SK-N-SH treated with all-trans-retinoic acid at 6 μM for 48 hours (cell line): ENCODE measurements at regions not wholly inside any gene's neighbourhood (a gene's known extent, or its start where the extent isn't known, plus 50 kb on each side); places are given as distances from the start of the nearest gene placed in this dataset.

ENCODE experiments used
- ATAC-seq: fragments of 200-7000 bp; cut with Tn5 transposase; 3 replicates; pipeline ENCODE4 v1.9.1; 2020; ENCODE audit warnings: mild to moderate bottlenecking, moderate library complexity
- ARNTL ChIP-seq: fragments of 450-650 bp; formaldehyde crosslinking; IDR thresholded peaks from 2 replicates; pipeline ENCODE4 v1.5.0; 2020; ENCODE audit warnings: low read depth, mild to moderate bottlenecking, moderate library complexity, borderline replicate concordance
- CSDC2 ChIP-seq: fragments of 250-450 bp; sonication (Bioruptor Pico); IDR thresholded peaks from 2 replicates; pipeline ENCODE4 v1.5.0; 2020; ENCODE audit warnings: mild to moderate bottlenecking, moderate library complexity
- CSRNP3 ChIP-seq: fragments of 250-450 bp; sonication (Bioruptor Pico); IDR thresholded peaks from 2 replicates; pipeline ENCODE4 v1.5.1; 2021; ENCODE audit warnings: mild to moderate bottlenecking, moderate library complexity
- ESRRG ChIP-seq: fragments of 250-450 bp; sonication (Bioruptor Pico); IDR thresholded peaks from 2 replicates; pipeline ENCODE4 v1.6.1; 2021; ENCODE audit warnings: mild to moderate bottlenecking
- GLIS3 ChIP-seq: fragments of 250-450 bp; sonication (Bioruptor Pico); IDR thresholded peaks from 2 replicates; pipeline ENCODE4 v1.5.0; 2020; ENCODE audit warnings: mild to moderate bottlenecking, moderate library complexity
- ISL1 ChIP-seq: fragments of 250-450 bp; sonication (Bioruptor Pico); IDR thresholded peaks from 2 replicates; pipeline ENCODE4 v2.1.2; 2022; ENCODE audit warnings: mild to moderate bottlenecking, moderate library complexity
- OSR1 ChIP-seq: fragments of 250-450 bp; sonication (Bioruptor Pico); IDR thresholded peaks from 2 replicates; pipeline ENCODE4 v1.8.0; 2022; ENCODE audit warnings: moderate library complexity, mild to moderate bottlenecking, inconsistent platforms
- PPARA ChIP-seq: fragments of 250-450 bp; sonication (Bioruptor Pico); IDR thresholded peaks from 2 replicates; pipeline ENCODE4 v1.5.0; 2020; ENCODE audit warnings: mild to moderate bottlenecking, borderline replicate concordance
- RARB ChIP-seq: fragments of 250-450 bp; sonication (Bioruptor Pico); IDR thresholded peaks from 2 replicates; pipeline ENCODE4 v1.8.0; 2021; ENCODE audit warnings: mild to moderate bottlenecking, moderate library complexity
- SNAI2 ChIP-seq: fragments of 250-450 bp; sonication (Bioruptor Pico); IDR thresholded peaks from 2 replicates; pipeline ENCODE4 v1.5.0; 2020; ENCODE audit warnings: mild to moderate bottlenecking, moderate library complexity
- TCF4 ChIP-seq: fragments of 250-450 bp; sonication (Bioruptor Pico); IDR thresholded peaks from 2 replicates; pipeline ENCODE4 v1.8.0; 2021; ENCODE audit warnings: mild to moderate bottlenecking, moderate library complexity, borderline replicate concordance
- TOX ChIP-seq: fragments of 250-450 bp; sonication (Bioruptor Pico); IDR thresholded peaks from 2 replicates; pipeline ENCODE4 v1.8.0; 2021; ENCODE audit warnings: mild to moderate bottlenecking, moderate library complexity, borderline replicate concordance
- ZC3H10 ChIP-seq: fragments of 250-450 bp; sonication (Bioruptor Pico); IDR thresholded peaks from 2 replicates; pipeline ENCODE4 v1.5.1; 2021; ENCODE audit warnings: mild to moderate bottlenecking, moderate library complexity
- ZFP3 ChIP-seq: fragments of 250-450 bp; sonication (Bioruptor Pico); IDR thresholded peaks from 2 replicates; pipeline ENCODE4 v1.5.0; 2020; ENCODE audit warnings: mild to moderate bottlenecking, moderate library complexity
- ZFP30 ChIP-seq: fragments of 450-650 bp; formaldehyde crosslinking; IDR thresholded peaks from 2 replicates; pipeline ENCODE4 v1.5.0; 2022; ENCODE audit warnings: mild to moderate bottlenecking, moderate library complexity
- ZNF565 ChIP-seq: fragments of 450-650 bp; formaldehyde crosslinking; conservative IDR thresholded peaks from 2 replicates; pipeline ENCODE4 v1.5.0; 2020; ENCODE audit warnings: low read depth, mild to moderate bottlenecking, moderate library complexity
- ZNF70 ChIP-seq: fragments of 450-650 bp; formaldehyde crosslinking; IDR thresholded peaks from 2 replicates; pipeline ENCODE4 v1.5.0; 2020; ENCODE audit warnings: mild to moderate bottlenecking, moderate library complexity
- ZNF8 ChIP-seq: fragments of 450-650 bp; formaldehyde crosslinking; IDR thresholded peaks from 2 replicates; pipeline ENCODE4 v1.5.0; 2020; ENCODE audit warnings: mild to moderate bottlenecking, moderate library complexity
- TF ChIP-seq, protein P1 (sequence below): fragments of 250-450 bp; sonication (Bioruptor Pico); IDR thresholded peaks from 2 replicates; pipeline ENCODE4 v1.5.1; 2020; ENCODE audit warnings: low read depth, mild to moderate bottlenecking, moderate library complexity
- TF ChIP-seq, protein P2 (sequence below): fragments of 250-450 bp; sonication (Bioruptor Pico); IDR thresholded peaks from 2 replicates; pipeline ENCODE4 v1.8.0; 2020; ENCODE audit warnings: mild to moderate bottlenecking, moderate library complexity, borderline replicate concordance
- TF ChIP-seq, protein P3 (sequence below): fragments of 250-450 bp; sonication (Bioruptor Pico); IDR thresholded peaks from 2 replicates; pipeline ENCODE4 v1.8.0; 2021; ENCODE audit warnings: low read depth, mild to moderate bottlenecking, moderate library complexity, borderline replicate concordance
- TF ChIP-seq, protein P4 (sequence below): fragments of 250-450 bp; sonication (Bioruptor Pico); IDR thresholded peaks from 2 replicates; pipeline ENCODE4 v1.5.0; 2020; ENCODE audit warnings: mild to moderate bottlenecking, moderate library complexity

GRCh38 chr10:84683550-84683949, 355.2 kb downstream of the CCSER2 start:
- no peak for ATAC-seq

GRCh38 chr10:84683980-84684740, 355.8 kb downstream of the CCSER2 start:
- no peak for TF ChIP-seq GLIS3
- TF ChIP-seq, protein P1, sequence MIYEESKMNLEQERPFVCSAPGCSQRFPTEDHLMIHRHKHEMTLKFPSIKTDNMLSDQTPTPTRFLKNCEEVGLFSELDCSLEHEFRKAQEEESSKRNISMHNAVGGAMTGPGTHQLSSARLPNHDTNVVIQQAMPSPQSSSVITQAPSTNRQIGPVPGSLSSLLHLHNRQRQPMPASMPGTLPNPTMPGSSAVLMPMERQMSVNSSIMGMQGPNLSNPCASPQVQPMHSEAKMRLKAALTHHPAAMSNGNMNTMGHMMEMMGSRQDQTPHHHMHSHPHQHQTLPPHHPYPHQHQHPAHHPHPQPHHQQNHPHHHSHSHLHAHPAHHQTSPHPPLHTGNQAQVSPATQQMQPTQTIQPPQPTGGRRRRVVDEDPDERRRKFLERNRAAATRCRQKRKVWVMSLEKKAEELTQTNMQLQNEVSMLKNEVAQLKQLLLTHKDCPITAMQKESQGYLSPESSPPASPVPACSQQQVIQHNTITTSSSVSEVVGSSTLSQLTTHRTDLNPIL (CRISPR knock-in tag): no peak
- TF ChIP-seq ARNTL (CRISPR knock-in tag): no peak
- no peak for TF ChIP-seq ESRRG (CRISPR knock-in tag)
- TF ChIP-seq ZNF70 (CRISPR knock-in tag): no peak
- no peak for TF ChIP-seq CSRNP3 (CRISPR knock-in tag)
- TF ChIP-seq, protein P2, sequence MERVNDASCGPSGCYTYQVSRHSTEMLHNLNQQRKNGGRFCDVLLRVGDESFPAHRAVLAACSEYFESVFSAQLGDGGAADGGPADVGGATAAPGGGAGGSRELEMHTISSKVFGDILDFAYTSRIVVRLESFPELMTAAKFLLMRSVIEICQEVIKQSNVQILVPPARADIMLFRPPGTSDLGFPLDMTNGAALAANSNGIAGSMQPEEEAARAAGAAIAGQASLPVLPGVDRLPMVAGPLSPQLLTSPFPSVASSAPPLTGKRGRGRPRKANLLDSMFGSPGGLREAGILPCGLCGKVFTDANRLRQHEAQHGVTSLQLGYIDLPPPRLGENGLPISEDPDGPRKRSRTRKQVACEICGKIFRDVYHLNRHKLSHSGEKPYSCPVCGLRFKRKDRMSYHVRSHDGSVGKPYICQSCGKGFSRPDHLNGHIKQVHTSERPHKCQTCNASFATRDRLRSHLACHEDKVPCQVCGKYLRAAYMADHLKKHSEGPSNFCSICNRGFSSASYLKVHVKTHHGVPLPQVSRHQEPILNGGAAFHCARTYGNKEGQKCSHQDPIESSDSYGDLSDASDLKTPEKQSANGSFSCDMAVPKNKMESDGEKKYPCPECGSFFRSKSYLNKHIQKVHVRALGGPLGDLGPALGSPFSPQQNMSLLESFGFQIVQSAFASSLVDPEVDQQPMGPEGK (CRISPR knock-in tag): no peak
- no peak for TF ChIP-seq OSR1 (CRISPR knock-in tag)
- TF ChIP-seq, protein P3, sequence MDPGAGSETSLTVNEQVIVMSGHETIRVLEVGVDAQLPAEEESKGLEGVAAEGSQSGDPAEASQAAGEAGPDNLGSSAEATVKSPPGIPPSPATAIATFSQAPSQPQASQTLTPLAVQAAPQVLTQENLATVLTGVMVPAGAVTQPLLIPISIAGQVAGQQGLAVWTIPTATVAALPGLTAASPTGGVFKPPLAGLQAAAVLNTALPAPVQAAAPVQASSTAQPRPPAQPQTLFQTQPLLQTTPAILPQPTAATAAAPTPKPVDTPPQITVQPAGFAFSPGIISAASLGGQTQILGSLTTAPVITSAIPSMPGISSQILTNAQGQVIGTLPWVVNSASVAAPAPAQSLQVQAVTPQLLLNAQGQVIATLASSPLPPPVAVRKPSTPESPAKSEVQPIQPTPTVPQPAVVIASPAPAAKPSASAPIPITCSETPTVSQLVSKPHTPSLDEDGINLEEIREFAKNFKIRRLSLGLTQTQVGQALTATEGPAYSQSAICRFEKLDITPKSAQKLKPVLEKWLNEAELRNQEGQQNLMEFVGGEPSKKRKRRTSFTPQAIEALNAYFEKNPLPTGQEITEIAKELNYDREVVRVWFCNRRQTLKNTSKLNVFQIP (CRISPR knock-in tag): no peak
- no peak for TF ChIP-seq ZNF8 (CRISPR knock-in tag)
- TF ChIP-seq CSDC2 (CRISPR knock-in tag): no peak
- TF ChIP-seq ISL1 (CRISPR knock-in tag): no peak
- no peak for TF ChIP-seq ZNF565 (CRISPR knock-in tag)
- no peak for TF ChIP-seq SNAI2 (CRISPR knock-in tag)
- no peak for TF ChIP-seq TCF4 (CRISPR knock-in tag)
- TF ChIP-seq ZFP30 (CRISPR knock-in tag): no peak

More at GRCh38 chr10:84683550-84683949, 355.2 kb downstream of the CCSER2 start:
- no peak for TF ChIP-seq PPARA (CRISPR knock-in tag)
- TF ChIP-seq ZFP3 (CRISPR knock-in tag): no peak
- TF ChIP-seq CSRNP3 (CRISPR knock-in tag): no peak
- TF ChIP-seq ZFP30 (CRISPR knock-in tag): no peak
- TF ChIP-seq, protein P3 (CRISPR knock-in tag): no peak
- no peak for TF ChIP-seq OSR1 (CRISPR knock-in tag)
- no peak for TF ChIP-seq CSDC2 (CRISPR knock-in tag)
- no peak for TF ChIP-seq TCF4 (CRISPR knock-in tag)
- TF ChIP-seq, protein P4, sequence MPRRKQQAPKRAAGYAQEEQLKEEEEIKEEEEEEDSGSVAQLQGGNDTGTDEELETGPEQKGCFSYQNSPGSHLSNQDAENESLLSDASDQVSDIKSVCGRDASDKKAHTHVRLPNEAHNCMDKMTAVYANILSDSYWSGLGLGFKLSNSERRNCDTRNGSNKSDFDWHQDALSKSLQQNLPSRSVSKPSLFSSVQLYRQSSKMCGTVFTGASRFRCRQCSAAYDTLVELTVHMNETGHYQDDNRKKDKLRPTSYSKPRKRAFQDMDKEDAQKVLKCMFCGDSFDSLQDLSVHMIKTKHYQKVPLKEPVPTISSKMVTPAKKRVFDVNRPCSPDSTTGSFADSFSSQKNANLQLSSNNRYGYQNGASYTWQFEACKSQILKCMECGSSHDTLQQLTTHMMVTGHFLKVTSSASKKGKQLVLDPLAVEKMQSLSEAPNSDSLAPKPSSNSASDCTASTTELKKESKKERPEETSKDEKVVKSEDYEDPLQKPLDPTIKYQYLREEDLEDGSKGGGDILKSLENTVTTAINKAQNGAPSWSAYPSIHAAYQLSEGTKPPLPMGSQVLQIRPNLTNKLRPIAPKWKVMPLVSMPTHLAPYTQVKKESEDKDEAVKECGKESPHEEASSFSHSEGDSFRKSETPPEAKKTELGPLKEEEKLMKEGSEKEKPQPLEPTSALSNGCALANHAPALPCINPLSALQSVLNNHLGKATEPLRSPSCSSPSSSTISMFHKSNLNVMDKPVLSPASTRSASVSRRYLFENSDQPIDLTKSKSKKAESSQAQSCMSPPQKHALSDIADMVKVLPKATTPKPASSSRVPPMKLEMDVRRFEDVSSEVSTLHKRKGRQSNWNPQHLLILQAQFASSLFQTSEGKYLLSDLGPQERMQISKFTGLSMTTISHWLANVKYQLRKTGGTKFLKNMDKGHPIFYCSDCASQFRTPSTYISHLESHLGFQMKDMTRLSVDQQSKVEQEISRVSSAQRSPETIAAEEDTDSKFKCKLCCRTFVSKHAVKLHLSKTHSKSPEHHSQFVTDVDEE (CRISPR knock-in tag): no peak
- TF ChIP-seq SNAI2 (CRISPR knock-in tag): no peak
- no peak for TF ChIP-seq ZC3H10 (CRISPR knock-in tag)
- no peak for TF ChIP-seq TOX
- no peak for TF ChIP-seq RARB (CRISPR knock-in tag)
- TF ChIP-seq, all 23 proteins: peak for 0

More at GRCh38 chr10:84683980-84684740, 355.8 kb downstream of the CCSER2 start:
- no peak for ATAC-seq
